HAP-1 (cell line): ENCODE measurements at regions not wholly inside any gene's neighbourhood (a gene's known extent, or its start where the extent isn't known, plus 50 kb on each side); places are given as distances from the start of the nearest gene placed in this dataset.

ENCODE experiments used
- DNase-seq, 2 experiments: peaks; one replicate each; pipeline ENCODE4 v3.0.0-alpha.2; 2016 to 2020; ENCODE audit warnings: low spot score in 2 of 2
- H3K27me3 ChIP-seq: fragments of 250-450 bp; sonication (Bioruptor Pico); 2 replicates; pipeline ENCODE4 v1.5.1; 2020; ENCODE audit warnings: low read depth, mild to moderate bottlenecking, moderate library complexity
- H3K36me3 ChIP-seq: fragments of 250-450 bp; sonication (Bioruptor Pico); replicated peaks from 2 replicates; pipeline ENCODE4 v1.5.1; 2020; ENCODE audit warnings: mild to moderate bottlenecking
- H3K4me1 ChIP-seq: fragments of 250-450 bp; sonication (Bioruptor Pico); 2 replicates; pipeline ENCODE4 v1.5.1; 2020; ENCODE audit warnings: mild to moderate bottlenecking
- H3K4me3 ChIP-seq: fragments of 250-450 bp; sonication (Bioruptor Pico); 2 replicates; pipeline ENCODE4 v1.5.1; 2020; ENCODE audit warnings: mild to moderate bottlenecking, moderate library complexity
- H3K9me3 ChIP-seq: fragments of 250-450 bp; sonication (Bioruptor Pico); 2 replicates; pipeline ENCODE4 v1.5.1; 2020; ENCODE audit warnings: mild to moderate bottlenecking, moderate library complexity
- in situ Hi-C: fragments of 300-500 bp; cut with MboI; formaldehyde crosslinking; loops from 3 replicates; pipeline ENCODE4 v1.14.3; 2020; ENCODE audit warnings: low sequenced_read_pairs, inconsistent platforms, mixed read lengths

DNA sequence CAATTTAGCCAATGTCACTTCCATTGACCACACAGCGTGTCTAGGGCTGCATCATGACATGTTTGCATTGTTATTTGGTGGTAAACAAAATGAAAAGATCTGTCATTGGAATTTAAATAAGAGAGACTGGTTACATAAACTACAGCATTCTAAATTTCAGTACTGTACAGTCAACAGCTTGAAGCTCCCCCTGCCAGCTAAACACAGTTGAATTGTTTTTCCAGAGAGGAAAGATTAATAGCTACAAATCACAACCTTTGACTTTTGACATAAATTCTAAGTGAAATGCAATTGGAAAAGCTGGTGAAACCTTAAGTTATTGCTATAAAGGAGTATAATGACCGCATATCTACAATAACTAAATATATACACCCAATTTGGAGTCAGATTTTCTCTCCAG is 1600.0 kb upstream of the ACVR2A start:
- no peak for DNase-seq
- Histone ChIP-seq H3K4me3 (no peak overlapping the region), H3K36me3 (no peaks in the 10 kb centered on the region), H3K27me3 (no peaks in the 10 kb centered on the region), H3K9me3 (no peaks in the 10 kb centered on the region), H3K4me1 (peaks cover 18% of the 10 kb centered on the region)
- in situ Hi-C loops: no loop called here

DNA sequence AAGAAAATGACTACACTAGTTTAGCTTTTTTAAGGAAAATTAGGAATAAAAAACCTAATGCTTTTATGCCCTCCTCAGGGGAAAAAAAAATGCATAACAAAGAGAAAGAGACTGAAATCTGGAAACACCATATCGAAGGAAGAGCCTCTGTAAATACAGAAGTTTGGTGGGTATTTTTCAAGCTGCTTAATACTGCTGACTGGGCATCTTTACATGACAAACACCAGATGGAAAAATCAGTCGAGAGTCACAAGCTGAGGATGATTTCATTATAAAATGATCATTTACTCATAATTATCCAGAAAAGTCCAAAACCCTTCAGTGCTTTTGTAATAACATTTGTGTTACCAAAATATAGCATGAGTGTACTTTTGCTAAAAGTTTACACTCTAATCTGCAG is 1600.7 kb upstream of the ACVR2A start:
- DNase-seq: peak in 1 of 2 experiments; percentile 29
- in situ Hi-C loops: no loop called here
- peaks cover 18% of the 10 kb centered on the region for H3K4me1 ChIP-seq

DNA sequence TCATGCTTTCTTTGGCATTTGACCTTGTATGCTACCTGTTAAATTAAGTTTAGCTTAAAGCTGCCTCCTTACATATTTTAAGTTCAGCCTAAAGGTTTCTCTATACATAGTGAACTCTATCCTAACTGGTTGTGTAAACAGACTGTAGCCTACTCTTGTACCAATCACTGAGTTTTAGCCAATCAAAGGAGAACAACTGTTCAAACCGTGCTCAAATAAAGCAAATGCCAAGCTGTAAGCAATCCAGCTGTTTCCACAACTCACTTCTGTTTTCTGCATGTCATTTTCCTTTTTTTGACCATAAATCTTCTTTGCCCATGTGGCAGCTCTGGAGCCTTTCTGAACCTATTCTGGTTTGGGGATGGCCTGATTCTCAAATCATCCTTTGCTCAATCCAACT is 1603.8 kb upstream of the ACVR2A start:
- H3K4me3 ChIP-seq: no peak overlapping the region
- H3K4me1 ChIP-seq: peaks cover 20% of the 10 kb centered on the region
- no peak for DNase-seq
- in situ Hi-C loops: no loop called here
- H3K36me3 ChIP-seq: no peaks in the 10 kb centered on the region
- no peaks in the 10 kb centered on the region for H3K9me3 ChIP-seq
- H3K27me3 ChIP-seq: no peaks in the 10 kb centered on the region

More for the DNA sequence above, 1600.7 kb upstream of the ACVR2A start:
- Histone ChIP-seq H3K9me3 (no peaks in the 10 kb centered on the region), H3K4me3 (no peak overlapping the region), H3K27me3 (no peaks in the 10 kb centered on the region), H3K36me3 (no peaks in the 10 kb centered on the region)

DNA sequence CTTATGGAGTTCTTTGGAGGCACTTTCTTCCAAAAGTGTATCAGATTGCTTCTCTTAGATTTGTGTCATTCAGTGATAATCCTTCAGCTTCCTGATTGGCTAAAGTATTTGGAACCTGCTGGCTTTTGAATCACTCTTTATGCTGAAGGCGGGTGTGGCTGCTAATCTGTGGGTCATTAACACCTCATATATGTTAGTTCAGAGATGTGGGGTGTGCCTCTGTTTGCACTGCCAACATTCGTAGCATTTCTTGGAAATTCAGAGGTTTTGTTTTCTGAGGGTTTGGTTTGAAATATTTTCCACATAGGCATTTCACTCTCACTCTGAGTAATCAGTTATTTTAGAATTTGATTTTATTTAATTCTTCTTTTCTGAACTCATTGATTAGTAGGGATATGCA is 1604.4 kb upstream of the ACVR2A start:
- DNase-seq: no peak
- H3K4me1 ChIP-seq: peaks cover 24% of the 10 kb centered on the region
- no peaks in the 10 kb centered on the region for H3K36me3 ChIP-seq

DNA sequence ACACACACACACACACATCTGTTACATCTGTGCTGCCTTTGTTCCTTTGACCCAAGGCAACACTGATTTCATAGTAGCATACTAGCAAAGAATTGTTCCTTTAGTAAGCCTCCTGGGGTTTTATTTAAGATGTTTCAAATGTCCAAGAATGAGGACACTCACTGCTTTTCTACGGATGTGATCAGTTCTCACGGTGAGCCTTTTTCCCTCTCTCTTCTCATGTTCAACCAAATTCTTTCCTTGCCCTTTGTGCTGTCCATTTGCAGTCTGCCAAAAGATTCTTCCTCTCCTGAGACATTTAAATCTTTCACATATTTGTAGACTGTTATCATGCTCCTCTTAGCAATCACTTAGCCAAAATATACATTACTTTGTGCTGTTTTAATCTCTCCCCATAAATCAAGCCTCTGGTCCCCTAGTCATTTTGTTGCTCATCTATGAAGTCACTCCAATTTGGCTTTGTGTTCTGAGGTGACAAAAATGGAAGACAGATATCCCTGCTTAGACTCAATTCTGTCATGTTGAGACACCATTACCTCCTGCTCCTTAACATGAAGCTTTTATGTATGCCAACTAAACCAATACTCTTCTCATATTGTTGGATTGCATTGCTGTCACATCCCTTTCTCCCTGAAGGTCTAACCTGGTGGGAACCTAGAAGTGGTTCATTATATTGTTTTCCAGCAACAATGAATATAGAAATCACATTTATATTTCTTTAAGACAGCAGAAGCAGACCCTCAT is 1605.3 kb upstream of the ACVR2A start:
- Histone ChIP-seq H3K9me3 (no peaks in the 10 kb centered on the region), H3K36me3 (no peaks in the 10 kb centered on the region), H3K4me3 (no peak overlapping the region), H3K4me1 (peaks cover 20% of the 10 kb centered on the region), H3K27me3 (no peaks in the 10 kb centered on the region)
- no peak for DNase-seq
- in situ Hi-C loops: no loop called here

More for the DNA sequence above, 1604.4 kb upstream of the ACVR2A start:
- in situ Hi-C loops: no loop called here
- Histone ChIP-seq H3K4me3 (no peak overlapping the region), H3K27me3 (no peaks in the 10 kb centered on the region), H3K9me3 (no peaks in the 10 kb centered on the region)

DNA sequence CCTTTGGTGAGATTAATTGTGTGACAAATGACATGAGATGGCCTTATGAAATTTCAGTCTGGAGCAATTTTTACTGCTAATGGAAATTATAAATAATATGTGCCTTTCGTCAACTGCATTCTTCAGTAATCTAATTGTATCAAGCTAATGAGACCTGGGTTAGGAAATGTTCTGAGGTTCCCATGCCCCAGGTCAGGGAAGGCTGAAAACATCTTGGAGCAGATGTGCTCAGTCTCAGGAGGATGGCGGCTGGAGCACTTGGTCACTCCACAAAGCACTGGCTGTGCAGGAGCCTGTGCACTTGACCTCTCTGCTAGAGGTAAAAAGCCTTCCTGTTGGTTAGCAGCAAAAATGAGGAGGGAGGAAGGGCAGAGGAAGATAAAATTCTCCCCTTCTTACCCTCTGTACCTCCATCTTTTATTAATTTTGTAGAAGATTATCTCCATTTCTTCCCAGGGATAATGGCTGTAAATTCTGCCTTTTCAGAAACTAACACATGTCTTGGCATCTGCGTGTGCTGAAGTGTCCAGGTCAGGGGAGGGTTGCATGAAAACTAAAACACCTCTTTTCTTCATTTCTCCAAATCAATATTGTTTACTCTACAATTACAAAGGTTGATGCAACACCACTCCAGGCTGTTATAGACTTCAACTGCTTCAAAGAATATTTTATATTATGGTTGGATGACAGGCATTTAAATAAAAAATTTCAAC is 1606.4 kb upstream of the ACVR2A start:
- in situ Hi-C loops: no loop called here
- Histone ChIP-seq H3K4me1 (peaks cover 13% of the 10 kb centered on the region), H3K9me3 (no peaks in the 10 kb centered on the region), H3K36me3 (no peaks in the 10 kb centered on the region), H3K27me3 (no peaks in the 10 kb centered on the region), H3K4me3 (no peak overlapping the region)
- DNase-seq: no peak

DNA sequence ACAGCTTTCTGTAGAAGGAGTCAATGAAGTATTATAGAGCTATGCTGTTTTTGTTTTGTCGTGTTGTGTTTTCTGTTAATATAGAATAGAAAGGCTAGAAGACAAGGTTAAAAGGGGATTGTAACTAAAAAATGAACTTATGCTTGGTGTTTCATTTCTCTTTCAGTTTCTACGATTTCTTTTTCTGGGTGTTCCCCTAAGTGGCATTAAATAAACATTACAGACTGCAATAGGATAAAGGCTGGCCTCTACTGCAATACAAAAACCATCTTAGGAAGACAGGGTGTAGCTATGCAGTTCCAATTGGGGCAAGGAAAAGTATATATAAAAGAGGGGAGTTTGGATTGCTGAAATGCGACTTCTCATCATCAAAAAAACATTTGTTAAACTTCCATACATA is 1609.7 kb upstream of the ACVR2A start:
- no peak for DNase-seq
- Histone ChIP-seq H3K9me3 (no peaks in the 10 kb centered on the region), H3K4me3 (no peak overlapping the region), H3K27me3 (no peaks in the 10 kb centered on the region), H3K36me3 (no peaks in the 10 kb centered on the region), H3K4me1 (peaks cover 7% of the 10 kb centered on the region)
- in situ Hi-C loops: no loop called here

DNA sequence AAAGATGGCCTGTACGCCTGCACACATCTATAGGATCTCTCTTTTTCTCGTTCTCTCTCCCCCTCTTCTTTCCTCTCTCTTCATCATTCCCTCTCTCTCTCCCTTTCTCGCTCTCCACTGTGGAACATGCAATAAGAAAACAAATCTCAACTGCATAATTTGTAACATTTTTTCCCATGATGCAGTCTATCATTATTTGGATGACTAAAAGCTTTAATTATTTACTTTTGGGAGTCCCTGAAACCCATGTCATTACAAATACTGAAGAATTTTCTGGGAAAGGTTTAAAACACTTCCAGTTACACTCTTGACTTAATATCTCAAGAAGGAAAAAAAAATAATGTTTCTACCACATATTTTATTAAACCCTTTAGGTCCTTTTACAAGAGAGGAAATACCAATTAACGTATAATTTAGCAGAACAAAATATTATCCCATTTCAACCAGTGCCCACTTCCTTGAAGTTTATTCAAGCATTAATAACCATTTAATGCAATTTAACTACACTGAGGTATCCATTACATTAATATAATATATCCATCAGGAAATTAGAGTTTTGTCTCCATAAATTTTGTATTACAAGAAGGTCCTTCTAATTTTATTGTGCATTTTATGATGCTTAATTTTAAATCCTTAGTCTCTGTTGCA is 1615.2 kb upstream of the ACVR2A start:
- DNase-seq: no peak
- in situ Hi-C loops: no loop called here
- no peaks in the 10 kb centered on the region for H3K9me3 ChIP-seq
- peaks cover 7% of the 10 kb centered on the region for H3K4me1 ChIP-seq
- H3K36me3 ChIP-seq: no peaks in the 10 kb centered on the region
- no peaks in the 10 kb centered on the region for H3K27me3 ChIP-seq
- H3K4me3 ChIP-seq: no peak overlapping the region

DNA sequence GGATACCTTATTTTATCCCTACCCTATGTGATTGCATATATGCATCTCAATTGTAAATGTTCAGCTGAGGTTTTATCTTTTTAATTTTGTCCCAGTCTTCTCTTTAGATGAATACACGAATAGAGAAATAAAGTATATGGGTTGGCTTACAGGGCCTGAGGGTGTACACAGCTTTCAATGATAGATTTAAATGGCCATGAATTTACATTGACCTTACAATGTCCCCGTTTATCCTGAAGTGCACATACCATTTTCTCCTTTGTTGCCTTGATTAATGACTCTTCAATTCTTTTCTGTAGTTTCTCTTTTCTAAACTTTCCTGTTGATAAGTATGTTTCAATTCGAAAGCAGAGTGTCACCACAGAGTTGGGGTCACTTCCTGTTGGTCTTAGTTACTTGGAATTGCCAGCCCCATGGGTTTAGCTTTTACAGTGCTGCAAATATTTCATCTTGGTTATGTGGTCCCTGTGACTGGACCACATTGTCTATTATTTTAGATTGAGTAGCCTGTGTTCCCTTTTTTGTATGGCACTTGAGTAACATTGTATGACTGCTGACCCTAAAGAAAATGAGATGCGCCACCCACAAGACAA is 1616.3 kb upstream of the ACVR2A start:
- H3K36me3 ChIP-seq: no peaks in the 10 kb centered on the region
- no peaks in the 10 kb centered on the region for H3K9me3 ChIP-seq
- no peak overlapping the region for H3K4me3 ChIP-seq
- peak; percentile 16 to 72 for DNase-seq
- in situ Hi-C loops: no loop called here
- H3K4me1 ChIP-seq: peaks cover 7% of the 10 kb centered on the region
- no peaks in the 10 kb centered on the region for H3K27me3 ChIP-seq

DNA sequence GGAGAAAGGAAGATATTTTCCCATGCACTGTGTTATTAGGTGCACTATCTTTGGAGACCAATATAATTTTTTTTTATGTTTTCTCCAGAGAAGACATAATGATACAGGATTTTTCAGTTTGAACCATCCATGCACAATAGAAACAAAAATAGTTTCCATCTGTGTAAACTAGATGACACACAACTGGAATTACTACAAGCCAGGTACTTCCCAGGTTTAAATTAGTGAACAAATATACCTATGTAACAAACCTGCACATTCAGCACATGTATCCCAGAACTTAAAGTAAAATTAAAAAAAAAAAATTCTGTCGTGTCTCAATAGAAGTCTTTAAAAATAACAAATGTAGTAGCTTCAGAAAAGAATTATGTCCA is 1616.8 kb upstream of the ACVR2A start:
- in situ Hi-C loops: no loop called here
- H3K4me3 ChIP-seq: no peak overlapping the region
- H3K36me3 ChIP-seq: no peaks in the 10 kb centered on the region
- H3K27me3 ChIP-seq: no peaks in the 10 kb centered on the region
- no peaks in the 10 kb centered on the region for H3K9me3 ChIP-seq
- peaks cover 7% of the 10 kb centered on the region for H3K4me1 ChIP-seq
- no peak for DNase-seq

DNA sequence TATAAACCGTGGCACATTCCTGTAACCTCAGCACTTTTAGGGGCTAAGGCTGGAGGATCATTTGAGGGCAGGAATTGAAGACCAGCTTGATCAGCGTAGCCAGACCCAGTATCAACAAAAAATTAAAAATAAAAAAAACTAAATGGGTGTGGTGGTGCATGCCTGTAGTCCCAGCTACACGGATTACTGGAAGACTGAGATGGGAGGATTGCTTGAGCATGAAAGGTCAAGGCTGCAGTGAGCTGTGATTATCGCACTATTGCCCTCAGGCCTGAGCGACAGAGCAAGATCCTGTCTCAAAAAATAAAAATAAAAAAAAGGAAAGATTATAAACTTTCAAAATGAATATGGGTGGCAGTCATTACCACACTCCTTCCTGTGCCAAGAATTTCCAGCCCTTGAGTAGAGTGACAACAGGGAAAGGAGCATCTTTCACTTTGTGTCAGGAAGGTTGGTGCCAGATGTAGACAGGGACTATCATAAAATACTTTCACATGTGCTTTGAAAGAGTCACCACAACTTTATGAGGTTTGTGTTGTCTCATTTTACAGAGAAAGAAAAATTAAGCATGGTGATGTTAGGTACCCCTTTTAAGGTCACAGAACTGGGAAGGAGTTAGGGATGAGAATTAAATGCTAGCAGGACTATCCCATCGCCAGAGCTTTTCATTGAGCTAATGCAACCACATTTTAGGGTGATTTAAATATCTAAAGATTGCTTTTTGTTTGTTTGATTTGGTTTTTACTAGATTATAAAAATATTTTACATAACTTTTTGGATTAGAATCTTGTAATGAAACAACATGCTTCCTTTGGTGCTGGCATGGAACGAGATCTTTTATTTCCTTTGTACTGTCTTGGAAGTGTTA is 1617.4 kb upstream of the ACVR2A start:
- in situ Hi-C loops: no loop called here
- Histone ChIP-seq H3K27me3 (no peaks in the 10 kb centered on the region), H3K36me3 (no peaks in the 10 kb centered on the region), H3K4me3 (no peak overlapping the region), H3K4me1 (peaks cover 7% of the 10 kb centered on the region), H3K9me3 (no peaks in the 10 kb centered on the region)
- no peak for DNase-seq

DNA sequence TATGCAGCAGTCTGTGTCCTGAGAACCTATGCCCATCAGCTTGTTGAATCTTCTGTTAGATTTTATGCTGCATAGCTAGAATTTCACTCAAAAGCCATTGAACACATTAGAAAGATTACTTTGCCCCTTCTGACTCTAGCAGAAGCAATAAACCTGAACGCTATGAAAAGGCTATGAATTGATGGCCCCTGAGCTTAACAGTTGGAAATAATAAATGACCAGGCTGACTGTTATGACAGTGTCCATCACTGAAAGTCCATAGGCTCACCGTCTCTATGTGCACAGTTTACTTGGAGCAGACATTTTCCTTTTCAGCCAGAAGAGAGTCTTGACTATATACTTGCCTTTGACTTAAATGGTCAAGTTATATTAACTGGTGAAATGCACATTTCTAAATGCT is 1618.8 kb upstream of the ACVR2A start:
- H3K9me3 ChIP-seq: no peaks in the 10 kb centered on the region
- no peak for DNase-seq
- no peak overlapping the region for H3K4me3 ChIP-seq
- in situ Hi-C loops: no loop called here
- H3K36me3 ChIP-seq: no peaks in the 10 kb centered on the region
- H3K27me3 ChIP-seq: no peaks in the 10 kb centered on the region
- H3K4me1 ChIP-seq: peaks cover 7% of the 10 kb centered on the region

DNA sequence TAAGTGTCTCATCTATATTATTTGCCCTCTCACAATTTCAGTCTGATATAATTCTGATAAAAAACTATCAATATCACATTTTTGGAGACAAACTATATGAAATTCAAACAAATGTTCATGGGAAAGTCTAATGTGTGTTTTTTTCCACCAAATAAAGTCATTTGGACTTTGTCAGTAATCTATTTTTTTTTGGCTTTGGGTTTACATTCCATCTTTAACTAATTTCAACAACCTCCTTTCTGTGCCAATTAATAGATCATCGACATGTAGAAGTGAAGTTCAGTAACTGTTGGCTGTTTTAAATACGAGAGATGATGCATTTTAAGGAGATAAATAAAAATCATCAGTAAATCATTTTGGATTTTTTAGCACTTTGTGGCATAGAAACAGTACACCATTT is 1623.0 kb upstream of the ACVR2A start:
- no peak overlapping the region for H3K4me3 ChIP-seq
- H3K27me3 ChIP-seq: no peaks in the 10 kb centered on the region
- DNase-seq: no peak
- H3K4me1 ChIP-seq: peaks cover 4% of the 10 kb centered on the region
- H3K36me3 ChIP-seq: no peaks in the 10 kb centered on the region
- no peaks in the 10 kb centered on the region for H3K9me3 ChIP-seq
- in situ Hi-C loops: no loop called here
